K562 (cell line): ENCODE measurements at regions not wholly inside any gene's neighbourhood (a gene's known extent, or its start where the extent isn't known, plus 50 kb on each side); places are given as distances from the start of the nearest gene placed in this dataset.

ENCODE experiments used
- BRCA1 ChIP-seq, 2 experiments: fragments of 450-650 bp in 1 of 2; sonication (generic) in 1 of 2; formaldehyde crosslinking in 1 of 2; IDR thresholded peaks; 2 replicates each; pipeline versions ENCODE4 v1.5.0 to v1.6.1; 2017 to 2020; ENCODE audit warnings: mild to moderate bottlenecking in 1 of 2, missing genetic modification reagents in 1 of 2
- EP300 ChIP-seq: IDR thresholded peaks from 2 replicates; pipeline ENCODE4 v1.6.1; 2012; ENCODE audit warnings: low read length, improper control_type of control experiment
- GATA2 ChIP-seq: sonication (generic); formaldehyde crosslinking; IDR thresholded peaks from 2 replicates; pipeline ENCODE4 v1.4.0; 2020; ENCODE audit warnings: mild to moderate bottlenecking, missing genetic modification reagents
- GATAD2B ChIP-seq: fragments of 450-650 bp; IDR thresholded peaks from 2 replicates; pipeline ENCODE4 v1.6.1; 2017; ENCODE audit warnings: mild to moderate bottlenecking, borderline replicate concordance
- RNF2 ChIP-seq: sonication (generic); IDR thresholded peaks from 2 replicates; pipeline ENCODE4 v1.6.1; 2016
- TEAD2 ChIP-seq: fragments of 450-650 bp; IDR thresholded peaks from 2 replicates; pipeline ENCODE4 v1.6.1; 2016; ENCODE audit warnings: missing genetic modification characterization, control low read depth, missing compliant biosample characterization
- ZBTB7A ChIP-seq: IDR thresholded peaks from 2 replicates; pipeline ENCODE4 v1.6.1; 2011; ENCODE audit warnings: low read depth, mild to moderate bottlenecking, low read length, moderate library complexity, borderline replicate concordance; ENCODE audit not compliant: control insufficient read depth
- ZFP36 ChIP-seq: fragments of 150-350 bp; IDR thresholded peaks from 2 replicates; pipeline ENCODE4 v1.6.1; 2018; ENCODE audit warnings: low read length, low read depth; ENCODE audit not compliant: partially characterized antibody
- ZFX ChIP-seq: sonication (generic); formaldehyde crosslinking; IDR thresholded peaks from 2 replicates; pipeline ENCODE4 v1.8.0; 2022; ENCODE audit warnings: mild to moderate bottlenecking, missing genetic modification reagents, moderate library complexity
- ZNF24 ChIP-seq: fragments of 450-650 bp; IDR thresholded peaks from 2 replicates; pipeline ENCODE4 v1.6.1; 2016
- TF ChIP-seq, protein P1 (sequence below), 3 experiments: IDR thresholded peaks in 2 of 3; conservative IDR thresholded peaks in 1 of 3; 2 replicates each; pipeline ENCODE4 v1.5.1; 2011 to 2012; ENCODE audit warnings: low read length in 3 of 3, mild to moderate bottlenecking in 3 of 3, control low read depth in 2 of 3, improper control_type of control experiment in 1 of 3, inconsistent platforms in 1 of 3, low read depth in 1 of 3, mixed read lengths in 1 of 3, moderate library complexity in 1 of 3; ENCODE audit not compliant: insufficient read depth in 2 of 3
- TF ChIP-seq, protein P2 (sequence below): sonication (generic); formaldehyde crosslinking; IDR thresholded peaks from 2 replicates; pipeline ENCODE4 v1.9.0; 2022; ENCODE audit warnings: mild to moderate bottlenecking, missing genetic modification reagents

GRCh38 chr3:8001307-8001706 is 500.3 kb upstream of the LMCD1 start:
- TF ChIP-seq ZBTB7A (no peak), EP300 (no peak), GATA2 (no peak), BRCA1 (IDR thresholded peaks at IDR 0.05) (no peak), BRCA1 (CRISPR knock-in tag; IDR thresholded peaks at IDR 0.05) (no peak), ZFP36 (no peak), ZNF24 (no peak), RNF2 (no peak), ZFX (CRISPR knock-in tag) (no peak), GATAD2B (no peak), TEAD2 (tag) (no peak)
- TF ChIP-seq, protein P1, sequence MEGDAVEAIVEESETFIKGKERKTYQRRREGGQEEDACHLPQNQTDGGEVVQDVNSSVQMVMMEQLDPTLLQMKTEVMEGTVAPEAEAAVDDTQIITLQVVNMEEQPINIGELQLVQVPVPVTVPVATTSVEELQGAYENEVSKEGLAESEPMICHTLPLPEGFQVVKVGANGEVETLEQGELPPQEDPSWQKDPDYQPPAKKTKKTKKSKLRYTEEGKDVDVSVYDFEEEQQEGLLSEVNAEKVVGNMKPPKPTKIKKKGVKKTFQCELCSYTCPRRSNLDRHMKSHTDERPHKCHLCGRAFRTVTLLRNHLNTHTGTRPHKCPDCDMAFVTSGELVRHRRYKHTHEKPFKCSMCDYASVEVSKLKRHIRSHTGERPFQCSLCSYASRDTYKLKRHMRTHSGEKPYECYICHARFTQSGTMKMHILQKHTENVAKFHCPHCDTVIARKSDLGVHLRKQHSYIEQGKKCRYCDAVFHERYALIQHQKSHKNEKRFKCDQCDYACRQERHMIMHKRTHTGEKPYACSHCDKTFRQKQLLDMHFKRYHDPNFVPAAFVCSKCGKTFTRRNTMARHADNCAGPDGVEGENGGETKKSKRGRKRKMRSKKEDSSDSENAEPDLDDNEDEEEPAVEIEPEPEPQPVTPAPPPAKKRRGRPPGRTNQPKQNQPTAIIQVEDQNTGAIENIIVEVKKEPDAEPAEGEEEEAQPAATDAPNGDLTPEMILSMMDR (IDR thresholded peaks at IDR 0.05 in 2 of 3, conservative IDR thresholded peaks at IDR 0.05 in 1 of 3; ENCODE audit: insufficient read depth in 2 of 3, low read depth in 1 of 3, low read length in 3 of 3): no peak
- TF ChIP-seq, protein P2, sequence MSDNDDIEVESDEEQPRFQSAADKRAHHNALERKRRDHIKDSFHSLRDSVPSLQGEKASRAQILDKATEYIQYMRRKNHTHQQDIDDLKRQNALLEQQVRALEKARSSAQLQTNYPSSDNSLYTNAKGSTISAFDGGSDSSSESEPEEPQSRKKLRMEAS (CRISPR knock-in tag): no peak
